K562 (cell line): ENCODE measurements at regions not wholly inside any gene's neighbourhood (a gene's known extent, or its start where the extent isn't known, plus 50 kb on each side); places are given as distances from the start of the nearest gene placed in this dataset.

Experiments
- ATAC-seq: fragments of 200-7000 bp; cut with Tn5 transposase; 3 replicates; pipeline ENCODE4 v1.9.1; 2020; ENCODE audit warnings: moderate library complexity
- BruUV-seq: library from RNA; stranded (reverse); fragments of 400-500 nt; replicated peaks from 2 replicates; lab custom pipeline; 2021; lab: Mats Ljungman, UMichigan
- CTCF ChIA-PET: fragments of 300-600 bp; formaldehyde crosslinking; extraction: SDS; loops from one replicate; lab custom pipeline; 2021; ENCODE audit warnings: low intra/inter-chr PET ratio; lab: Yijun Ruan, JAX
- POLR2A ChIA-PET: fragments of 300-600, 350-650 bp; sonication (Branson Sonifier 250); formaldehyde crosslinking; extraction: SDS; loops from one replicate; lab custom pipeline; 2021; ENCODE audit warnings: antibody characterized with exemption, inconsistent platforms; lab: Yijun Ruan, JAX
- DNase-seq, 4 experiments: peaks; one replicate each; pipeline versions ENCODE4 v3.0.0 to v3.0.0-alpha.2; 2011 to 2018; ENCODE audit warnings: low spot score in 3 of 4, mixed read lengths in 3 of 4; ENCODE audit errors: extremely low read depth in 1 of 4
- FAIRE-seq: peaks from 2 replicates; lab custom pipeline; 2011; peaks lifted over from hg19 to GRCh38; lab: Jason Lieb, UNC
- H2AFZ ChIP-seq: 2 replicates; pipeline ENCODE4 v1.6.0; 2011; ENCODE audit warnings: low read depth, low read length, control low read depth, inconsistent platforms
- H3K27ac ChIP-seq: fragments of 200-600 bp; 3 replicates; pipeline ENCODE4 v1.8.0; 2011; ENCODE audit warnings: low read depth, mild to moderate bottlenecking, control low read depth, inconsistent platforms, low read length, moderate library complexity, mixed read lengths; ENCODE audit errors: extremely low read depth
- H3K27me3 ChIP-seq, 2 experiments: fragments of 300-600 bp in 1 of 2; 2 replicates in 1 of 2; 3 replicates in 1 of 2; pipeline versions ENCODE4 v1.6.0 to v1.8.0; 2011; ENCODE audit warnings: inconsistent platforms in 2 of 2, low read length in 2 of 2, mild to moderate bottlenecking in 1 of 2, mixed read lengths in 1 of 2, moderate library complexity in 1 of 2; ENCODE audit not compliant: control insufficient read depth in 2 of 2, insufficient read depth in 2 of 2
- H3K36me3 ChIP-seq: fragments of 300-600 bp; 3 replicates; pipeline ENCODE4 v1.8.0; 2011; ENCODE audit warnings: mild to moderate bottlenecking, low read length, inconsistent platforms; ENCODE audit not compliant: control insufficient read depth, insufficient read depth
- H3K4me1 ChIP-seq, 2 experiments: fragments of 200-600 bp in 1 of 2; replicated peaks in 1 of 2; 2 replicates in 1 of 2; 3 replicates in 1 of 2; pipeline versions ENCODE4 v1.5.1 to v1.8.0; 2011; ENCODE audit warnings: inconsistent platforms in 2 of 2, low read length in 2 of 2, mild to moderate bottlenecking in 1 of 2, mixed read lengths in 1 of 2, moderate library complexity in 1 of 2; ENCODE audit not compliant: control insufficient read depth in 2 of 2, insufficient read depth in 2 of 2
- H3K4me2 ChIP-seq: 2 replicates; pipeline ENCODE4 v1.6.1; 2011; ENCODE audit warnings: low read length, control low read depth, inconsistent platforms, mixed read lengths; ENCODE audit not compliant: insufficient read depth
- H3K4me3 ChIP-seq: fragments of 200-600 bp; sonication (generic), shearing (Covaris generic); 2 replicates; pipeline ENCODE4 v1.5.1; 2016; ENCODE audit warnings: control low read depth, inconsistent platforms
- H3K79me2 ChIP-seq: fragments of 200-600 bp; 3 replicates; pipeline ENCODE4 v1.8.0; 2011; ENCODE audit warnings: low read length, inconsistent platforms; ENCODE audit not compliant: control insufficient read depth, insufficient read depth
- H3K9ac ChIP-seq, 2 experiments: 2 replicates each; pipeline versions ENCODE4 v1.6.0 to v1.6.1; 2011; ENCODE audit warnings: low read depth in 2 of 2, low read length in 2 of 2, control low read depth in 1 of 2, inconsistent platforms in 1 of 2, mild to moderate bottlenecking in 1 of 2, mixed read lengths in 1 of 2; ENCODE audit not compliant: insufficient read depth in 1 of 2
- H3K9me1 ChIP-seq: one replicate; pipeline ENCODE4 v1.6.0; 2011; ENCODE audit warnings: inconsistent platforms, mild to moderate bottlenecking, low read length, moderate library complexity; ENCODE audit not compliant: control insufficient read depth, insufficient read depth
- H3K9me3 ChIP-seq: replicated peaks from 2 replicates; pipeline ENCODE4 v1.5.1; 2011; ENCODE audit warnings: low read depth, low read length, inconsistent platforms; ENCODE audit not compliant: control insufficient read depth, insufficient read depth
- H4K20me1 ChIP-seq: replicated peaks from 2 replicates; pipeline ENCODE4 v1.6.1; 2011; ENCODE audit warnings: low read length, inconsistent platforms, mixed read lengths; ENCODE audit not compliant: control insufficient read depth, insufficient read depth
- MTF1 ChIP-seq: fragments of 250-450 bp; sonication (Bioruptor Pico); IDR thresholded peaks from 2 replicates; pipeline ENCODE4 v1.9.0; 2021; ENCODE audit warnings: moderate library complexity, mild to moderate bottlenecking, inconsistent platforms, borderline replicate concordance
- NCOA2 ChIP-seq, 2 experiments: fragments of 450-650 bp; IDR thresholded peaks; 2 replicates each; pipeline ENCODE4 v1.6.1; 2018; ENCODE audit warnings: mild to moderate bottlenecking in 2 of 2, moderate library complexity in 1 of 2; ENCODE audit not compliant: partially characterized antibody in 2 of 2
- PHF20 ChIP-seq: fragments of 450-650 bp; IDR thresholded peaks from 2 replicates; pipeline ENCODE4 v1.6.1; 2018; ENCODE audit not compliant: partially characterized antibody
- SETDB1 ChIP-seq: IDR thresholded peaks from one replicate; pipeline ENCODE4 v1.6.1; 2012; ENCODE audit warnings: low read length, control low read depth, inconsistent platforms
- SMAD1 ChIP-seq: fragments of 150-350 bp; IDR thresholded peaks from 2 replicates; pipeline ENCODE4 v1.6.1; 2014; ENCODE audit warnings: low read length, low read depth; ENCODE audit not compliant: partially characterized antibody
- XRCC5 ChIP-seq: fragments of 200-400 bp; formaldehyde crosslinking; IDR thresholded peaks from 2 replicates; pipeline ENCODE4 v1.6.1; 2017; ENCODE audit warnings: low read depth, mild to moderate bottlenecking, low read length
- ZNF347 ChIP-seq: fragments of 450-650 bp; formaldehyde crosslinking; IDR thresholded peaks from 2 replicates; pipeline ENCODE4 v1.4.0; 2020; ENCODE audit warnings: low read depth, mild to moderate bottlenecking, moderate library complexity
- ZNF766 ChIP-seq: fragments of 200-800 bp; sonication (Bioruptor generic); conservative IDR thresholded peaks from 2 replicates; pipeline ENCODE4 v1.6.1; 2016; ENCODE audit warnings: missing genetic modification characterization, missing compliant biosample characterization
- WGBS: fragments of 100-300 bp; shearing (Covaris generic); methylation state at CpG from one replicate; pipeline ENCODE4 v1.1.6; 2016; ENCODE audit warnings: low coverage, mixed read lengths; ENCODE audit not compliant: insufficient coverage; ENCODE audit errors: missing lambda C conversion rate; 5-methylcytosine and 5-hydroxymethylcytosine counted together
- in situ Hi-C: fragments of 300-500 bp; cut with MboI; formaldehyde crosslinking; loops from 4 replicates; pipeline ENCODE4 v1.15.0; 2018; ENCODE audit warnings: inconsistent platforms, mixed read lengths
- intact Hi-C: fragments of 100-400 bp; cut with micrococcal nuclease; formaldehyde crosslinking; loops from 2 replicates; pipeline ENCODE4 v1.14.2; 2022
- TF ChIP-seq, protein P1 (sequence below): fragments of 450-650 bp; conservative IDR thresholded peaks from 2 replicates; pipeline ENCODE4 v1.6.1; 2016; ENCODE audit warnings: missing genetic modification characterization, low read depth, mild to moderate bottlenecking, missing compliant biosample characterization, moderate library complexity
- TF ChIP-seq, protein P2 (sequence below): sonication (generic); formaldehyde crosslinking; IDR thresholded peaks from 2 replicates; pipeline ENCODE4 v1.8.0; 2023; ENCODE audit warnings: mild to moderate bottlenecking, missing genetic modification reagents
- TF ChIP-seq, protein P3 (sequence below), 2 experiments: IDR thresholded peaks; 2 replicates each; pipeline ENCODE4 v1.6.1; 2012; ENCODE audit warnings: improper control_type of control experiment in 2 of 2, low read depth in 2 of 2, low read length in 2 of 2, borderline replicate concordance in 1 of 2
- TF ChIP-seq, protein P4 (sequence below): IDR thresholded peaks from 2 replicates; pipeline ENCODE4 v1.6.1; 2014; ENCODE audit warnings: antibody characterized with exemption

DNA sequence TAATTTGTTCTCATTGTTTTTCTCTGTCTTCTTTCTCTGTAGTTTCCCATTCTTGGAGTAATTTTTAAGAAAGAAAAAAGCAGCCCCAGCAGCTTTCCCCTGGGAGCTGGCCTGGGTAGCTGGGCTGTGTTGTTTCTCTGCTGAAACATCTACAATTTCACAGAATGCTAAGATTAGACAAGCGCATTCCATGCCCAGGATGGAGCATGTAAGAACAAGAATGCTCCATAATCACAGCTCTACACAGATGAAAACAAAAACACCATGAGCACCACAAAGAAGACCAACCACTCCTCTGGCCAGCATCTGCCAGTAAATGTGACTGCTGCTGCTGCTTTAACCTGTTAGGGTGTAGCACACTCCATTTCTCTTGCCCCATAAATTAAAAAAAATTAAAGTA lies 239.2 kb upstream of the SLITRK1 start:
- Histone ChIP-seq H4K20me1 (no peaks in the 10 kb centered on the region), H3K9me1 (no peaks in the 10 kb centered on the region), H3K9ac (no peak overlapping the region), H2AFZ (no peak overlapping the region), H3K4me2 (no peak overlapping the region), H3K79me2 (no peaks in the 10 kb centered on the region), H3K36me3 (no peaks in the 10 kb centered on the region), H3K9me3 (no peaks in the 10 kb centered on the region), H3K4me3 (no peak overlapping the region), H3K4me1 (no peaks in the 10 kb centered on the region), H3K27ac (no peak overlapping the region), H3K27me3 (no peaks in the 10 kb centered on the region)
- CTCF ChIA-PET = no interaction called here
- POLR2A ChIA-PET = no interaction called here
- intact Hi-C loops = no loop called here
- no TSS peak for BruUV-seq
- ATAC-seq (no peak), FAIRE-seq (no peak), DNase-seq (no peak)
- in situ Hi-C loops = no loop called here
- 0% methylated on average over 1 of the region's 1 CpG for WGBS
- TF ChIP-seq ZNF766 (CRISPR knock-in tag) (no peak), PHF20 (no peak), NCOA2 (IDR thresholded peaks at IDR 0.05; ENCODE audit: partially characterized antibody in 2 of 2) (no peak), MTF1 (CRISPR knock-in tag) (no peak), SMAD1 (no peak), SETDB1 (no peak), XRCC5 (no peak), ZNF347 (CRISPR knock-in tag) (no peak)
- TF ChIP-seq, protein P1, sequence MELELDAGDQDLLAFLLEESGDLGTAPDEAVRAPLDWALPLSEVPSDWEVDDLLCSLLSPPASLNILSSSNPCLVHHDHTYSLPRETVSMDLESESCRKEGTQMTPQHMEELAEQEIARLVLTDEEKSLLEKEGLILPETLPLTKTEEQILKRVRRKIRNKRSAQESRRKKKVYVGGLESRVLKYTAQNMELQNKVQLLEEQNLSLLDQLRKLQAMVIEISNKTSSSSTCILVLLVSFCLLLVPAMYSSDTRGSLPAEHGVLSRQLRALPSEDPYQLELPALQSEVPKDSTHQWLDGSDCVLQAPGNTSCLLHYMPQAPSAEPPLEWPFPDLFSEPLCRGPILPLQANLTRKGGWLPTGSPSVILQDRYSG (tag) = no peak
- TF ChIP-seq, protein P2, sequence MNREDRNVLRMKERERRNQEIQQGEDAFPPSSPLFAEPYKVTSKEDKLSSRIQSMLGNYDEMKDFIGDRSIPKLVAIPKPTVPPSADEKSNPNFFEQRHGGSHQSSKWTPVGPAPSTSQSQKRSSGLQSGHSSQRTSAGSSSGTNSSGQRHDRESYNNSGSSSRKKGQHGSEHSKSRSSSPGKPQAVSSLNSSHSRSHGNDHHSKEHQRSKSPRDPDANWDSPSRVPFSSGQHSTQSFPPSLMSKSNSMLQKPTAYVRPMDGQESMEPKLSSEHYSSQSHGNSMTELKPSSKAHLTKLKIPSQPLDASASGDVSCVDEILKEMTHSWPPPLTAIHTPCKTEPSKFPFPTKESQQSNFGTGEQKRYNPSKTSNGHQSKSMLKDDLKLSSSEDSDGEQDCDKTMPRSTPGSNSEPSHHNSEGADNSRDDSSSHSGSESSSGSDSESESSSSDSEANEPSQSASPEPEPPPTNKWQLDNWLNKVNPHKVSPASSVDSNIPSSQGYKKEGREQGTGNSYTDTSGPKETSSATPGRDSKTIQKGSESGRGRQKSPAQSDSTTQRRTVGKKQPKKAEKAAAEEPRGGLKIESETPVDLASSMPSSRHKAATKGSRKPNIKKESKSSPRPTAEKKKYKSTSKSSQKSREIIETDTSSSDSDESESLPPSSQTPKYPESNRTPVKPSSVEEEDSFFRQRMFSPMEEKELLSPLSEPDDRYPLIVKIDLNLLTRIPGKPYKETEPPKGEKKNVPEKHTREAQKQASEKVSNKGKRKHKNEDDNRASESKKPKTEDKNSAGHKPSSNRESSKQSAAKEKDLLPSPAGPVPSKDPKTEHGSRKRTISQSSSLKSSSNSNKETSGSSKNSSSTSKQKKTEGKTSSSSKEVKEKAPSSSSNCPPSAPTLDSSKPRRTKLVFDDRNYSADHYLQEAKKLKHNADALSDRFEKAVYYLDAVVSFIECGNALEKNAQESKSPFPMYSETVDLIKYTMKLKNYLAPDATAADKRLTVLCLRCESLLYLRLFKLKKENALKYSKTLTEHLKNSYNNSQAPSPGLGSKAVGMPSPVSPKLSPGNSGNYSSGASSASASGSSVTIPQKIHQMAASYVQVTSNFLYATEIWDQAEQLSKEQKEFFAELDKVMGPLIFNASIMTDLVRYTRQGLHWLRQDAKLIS (CRISPR knock-in tag) = no peak
- TF ChIP-seq, protein P3, sequence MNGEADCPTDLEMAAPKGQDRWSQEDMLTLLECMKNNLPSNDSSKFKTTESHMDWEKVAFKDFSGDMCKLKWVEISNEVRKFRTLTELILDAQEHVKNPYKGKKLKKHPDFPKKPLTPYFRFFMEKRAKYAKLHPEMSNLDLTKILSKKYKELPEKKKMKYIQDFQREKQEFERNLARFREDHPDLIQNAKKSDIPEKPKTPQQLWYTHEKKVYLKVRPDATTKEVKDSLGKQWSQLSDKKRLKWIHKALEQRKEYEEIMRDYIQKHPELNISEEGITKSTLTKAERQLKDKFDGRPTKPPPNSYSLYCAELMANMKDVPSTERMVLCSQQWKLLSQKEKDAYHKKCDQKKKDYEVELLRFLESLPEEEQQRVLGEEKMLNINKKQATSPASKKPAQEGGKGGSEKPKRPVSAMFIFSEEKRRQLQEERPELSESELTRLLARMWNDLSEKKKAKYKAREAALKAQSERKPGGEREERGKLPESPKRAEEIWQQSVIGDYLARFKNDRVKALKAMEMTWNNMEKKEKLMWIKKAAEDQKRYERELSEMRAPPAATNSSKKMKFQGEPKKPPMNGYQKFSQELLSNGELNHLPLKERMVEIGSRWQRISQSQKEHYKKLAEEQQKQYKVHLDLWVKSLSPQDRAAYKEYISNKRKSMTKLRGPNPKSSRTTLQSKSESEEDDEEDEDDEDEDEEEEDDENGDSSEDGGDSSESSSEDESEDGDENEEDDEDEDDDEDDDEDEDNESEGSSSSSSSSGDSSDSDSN (IDR thresholded peaks at IDR 0.05; ENCODE audit: borderline replicate concordance in 1 of 2, low read depth in 2 of 2, low read length in 2 of 2) = no peak
- TF ChIP-seq, protein P4, sequence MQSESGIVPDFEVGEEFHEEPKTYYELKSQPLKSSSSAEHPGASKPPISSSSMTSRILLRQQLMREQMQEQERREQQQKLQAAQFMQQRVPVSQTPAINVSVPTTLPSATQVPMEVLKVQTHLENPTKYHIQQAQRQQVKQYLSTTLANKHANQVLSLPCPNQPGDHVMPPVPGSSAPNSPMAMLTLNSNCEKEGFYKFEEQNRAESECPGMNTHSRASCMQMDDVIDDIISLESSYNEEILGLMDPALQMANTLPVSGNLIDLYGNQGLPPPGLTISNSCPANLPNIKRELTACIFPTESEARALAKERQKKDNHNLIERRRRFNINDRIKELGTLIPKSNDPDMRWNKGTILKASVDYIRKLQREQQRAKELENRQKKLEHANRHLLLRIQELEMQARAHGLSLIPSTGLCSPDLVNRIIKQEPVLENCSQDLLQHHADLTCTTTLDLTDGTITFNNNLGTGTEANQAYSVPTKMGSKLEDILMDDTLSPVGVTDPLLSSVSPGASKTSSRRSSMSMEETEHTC = no peak
